ENCODE measurements at regions not wholly inside any gene's neighbourhood (a gene's known extent, or its start where the extent isn't known, plus 50 kb on each side); places are given as distances from the start of the nearest gene placed in this dataset.

GRCh38 chr3:135473449-135473848, 492.1 kb upstream of the PPP2R3A start:
- no peak for DNase-seq (ENCODE audit: low spot score)

- DNase-seq (ENCODE audit: low spot score), result no peak
Measured at GRCh38 chr3:135487261-135487660, 478.3 kb upstream of the PPP2R3A start.

GRCh38 chr3:135490219-135490915, 475.2 kb upstream of the PPP2R3A start:
- DNase-seq (ENCODE audit: low spot score), result no peak

DNA sequence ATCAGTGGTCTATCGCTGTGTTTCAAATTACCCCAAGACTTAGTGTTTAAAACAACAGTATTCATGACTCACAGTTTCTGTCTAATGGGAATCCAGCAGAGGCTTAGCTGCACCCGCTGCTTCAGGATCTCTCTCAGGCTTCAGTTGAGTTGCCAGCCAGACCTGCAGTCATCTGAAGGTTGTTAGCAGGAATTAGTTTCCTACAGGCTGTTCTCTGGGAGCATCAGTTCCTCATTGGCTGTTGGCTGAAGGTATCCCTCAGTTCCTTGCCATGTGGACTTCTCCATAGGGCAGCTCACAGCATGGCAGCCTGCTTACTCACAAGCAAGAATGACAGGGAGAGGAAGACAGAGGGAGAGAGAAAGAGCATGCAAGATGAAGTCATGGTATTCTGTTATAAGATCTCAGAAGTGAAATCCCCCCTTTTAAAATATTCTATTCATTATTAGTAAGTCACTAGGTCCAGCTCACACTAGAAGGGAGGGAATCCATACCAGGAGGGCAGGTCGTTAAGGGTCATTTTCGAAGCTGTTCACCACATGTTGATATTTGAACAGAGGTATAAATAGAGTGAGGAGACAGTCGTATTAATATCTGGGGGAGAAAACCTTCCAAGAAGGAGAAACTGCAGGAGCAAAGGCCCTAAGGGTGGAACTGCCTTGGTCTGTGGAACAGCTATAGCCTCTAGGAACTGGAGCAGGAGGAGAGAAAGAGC, 473.9 kb upstream of the PPP2R3A start:
- no peak for DNase-seq (ENCODE audit: low spot score)

DNA sequence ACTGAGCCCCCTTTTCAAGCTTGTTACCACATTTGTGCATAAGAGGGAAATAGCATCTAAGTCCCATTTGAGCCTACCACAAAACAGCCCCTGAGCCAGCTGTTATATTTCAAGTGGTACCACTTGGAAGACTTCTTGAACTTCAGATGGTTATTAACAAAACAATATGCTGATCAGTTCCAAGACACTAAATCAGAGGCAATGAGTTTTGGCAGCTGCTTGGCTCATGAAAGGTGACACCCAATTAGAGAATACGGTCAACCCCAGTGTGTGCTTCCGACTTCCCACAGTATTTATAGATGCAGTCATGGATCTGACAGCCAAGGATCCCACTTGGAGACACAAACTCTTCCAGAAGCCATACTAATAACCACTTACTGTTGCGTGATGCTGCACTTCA, 469.6 kb upstream of the PPP2R3A start:
- no peak for DNase-seq (ENCODE audit: low spot score)

DNA sequence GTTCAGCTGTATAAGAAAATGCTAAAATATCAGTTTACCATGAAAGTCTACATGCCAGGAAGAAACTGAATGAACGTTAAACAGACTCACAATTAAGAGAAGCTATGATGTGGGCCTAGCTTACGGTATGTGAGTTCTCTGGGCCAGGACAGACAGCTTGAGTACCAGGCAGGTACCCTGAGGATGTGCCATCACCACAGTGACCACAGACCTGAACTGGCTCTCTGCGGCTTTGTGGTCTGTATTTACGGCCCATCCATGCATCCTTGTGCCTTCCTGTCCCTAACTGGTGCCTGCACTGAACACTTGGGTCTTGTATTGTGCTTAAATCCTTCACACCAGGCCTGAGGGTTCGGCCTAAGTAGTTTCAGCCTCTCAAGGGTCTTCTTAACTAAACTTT, 467.5 kb upstream of the PPP2R3A start:
- DNase-seq (ENCODE audit: low spot score), result no peak

- no peak for DNase-seq (ENCODE audit: low spot score)
Measured at GRCh38 chr3:135499426-135499825, 466.1 kb upstream of the PPP2R3A start.

- no peak for DNase-seq (ENCODE audit: low spot score)
Measured at GRCh38 chr3:135500034-135500433, 465.5 kb upstream of the PPP2R3A start.

DNA sequence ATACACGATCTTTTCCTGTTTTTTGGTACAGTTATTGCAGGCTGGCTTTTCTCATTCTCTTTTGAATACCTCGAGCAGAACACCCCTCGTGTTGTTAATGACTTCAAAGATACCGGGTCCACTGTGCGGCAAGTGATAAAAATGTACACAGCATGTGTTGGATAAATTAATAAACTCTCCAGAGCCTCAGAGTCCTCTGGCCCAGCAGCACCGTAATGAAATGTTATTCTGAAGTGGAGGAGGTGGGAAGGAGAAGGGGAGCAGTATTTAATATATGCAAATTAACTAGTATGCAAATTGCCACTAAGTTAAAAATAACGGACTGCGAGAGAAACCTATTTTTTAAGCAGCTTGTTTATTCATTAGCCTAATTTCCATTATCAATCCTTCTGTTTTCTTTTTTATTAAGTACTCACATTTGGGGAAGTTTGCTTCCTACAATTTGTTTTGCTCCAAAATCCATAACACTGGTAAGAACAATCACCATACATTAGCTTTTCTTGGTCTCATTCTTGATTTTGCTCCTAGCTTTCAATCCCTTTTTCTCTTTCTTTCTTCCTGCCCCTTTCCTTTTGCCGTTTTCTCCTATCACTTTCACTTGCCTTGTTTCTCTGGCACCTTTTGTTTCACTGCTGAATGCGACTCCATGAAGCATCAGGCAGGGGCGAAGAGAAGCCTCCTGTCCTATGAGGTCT, 462.3 kb upstream of the PPP2R3A start:
- DNase-seq (ENCODE audit: low spot score), result no peak

DNA sequence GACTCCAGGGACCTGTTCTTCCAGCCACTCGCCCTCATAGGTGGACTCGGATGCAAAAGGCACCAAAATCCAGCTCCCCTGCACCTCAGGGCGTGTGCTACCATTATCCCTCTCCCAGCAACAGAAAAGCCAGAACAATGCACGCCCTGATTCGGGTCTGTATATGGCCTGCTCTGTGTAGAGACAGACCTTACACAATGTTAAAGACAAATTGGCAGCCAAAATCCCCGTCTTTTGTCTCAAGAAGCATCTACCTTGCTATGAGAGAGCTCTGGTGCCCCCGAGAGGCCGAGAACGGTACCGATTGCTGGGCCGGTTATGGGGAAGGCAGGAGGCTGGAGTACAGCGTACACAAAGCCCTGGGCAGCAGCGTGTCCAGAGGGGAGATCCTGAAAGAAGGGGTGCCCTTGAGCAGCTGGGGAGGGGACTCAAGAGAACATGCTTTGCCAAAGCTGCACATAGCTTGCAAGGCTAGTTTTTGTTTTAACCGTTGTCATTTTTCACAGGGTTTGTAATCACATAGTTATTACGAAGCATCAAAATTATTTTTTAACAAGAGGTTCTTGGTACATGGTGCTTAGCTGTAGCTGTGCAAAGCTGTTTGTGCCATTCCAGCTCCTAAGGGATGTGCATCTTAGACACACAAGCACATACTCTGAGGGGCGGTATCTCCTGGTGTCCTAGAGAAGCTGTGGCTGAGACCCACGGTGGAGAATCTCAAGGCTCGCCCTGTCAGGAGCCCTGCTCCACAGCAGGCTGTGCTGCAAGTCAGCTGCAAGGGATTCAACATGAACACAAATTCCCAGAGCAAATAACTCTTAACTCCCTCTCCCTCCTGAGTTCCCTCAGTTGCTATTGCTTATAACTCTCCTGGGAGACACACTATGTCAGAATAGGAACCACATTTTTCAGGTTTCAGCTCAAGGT, 461.5 kb upstream of the PPP2R3A start:
- peak; percentile 90 for DNase-seq (ENCODE audit: low spot score)

GRCh38 chr3:135513106-135514059, 452.1 kb upstream of the PPP2R3A start:
- no peak for DNase-seq (ENCODE audit: low spot score)

GRCh38 chr3:135514060-135514448, 451.5 kb upstream of the PPP2R3A start:
- no peak for DNase-seq (ENCODE audit: low spot score)

GRCh38 chr3:135516143-135516542, 449.4 kb upstream of the PPP2R3A start:
- DNase-seq (ENCODE audit: low spot score), result peak; percentile 49

DNA sequence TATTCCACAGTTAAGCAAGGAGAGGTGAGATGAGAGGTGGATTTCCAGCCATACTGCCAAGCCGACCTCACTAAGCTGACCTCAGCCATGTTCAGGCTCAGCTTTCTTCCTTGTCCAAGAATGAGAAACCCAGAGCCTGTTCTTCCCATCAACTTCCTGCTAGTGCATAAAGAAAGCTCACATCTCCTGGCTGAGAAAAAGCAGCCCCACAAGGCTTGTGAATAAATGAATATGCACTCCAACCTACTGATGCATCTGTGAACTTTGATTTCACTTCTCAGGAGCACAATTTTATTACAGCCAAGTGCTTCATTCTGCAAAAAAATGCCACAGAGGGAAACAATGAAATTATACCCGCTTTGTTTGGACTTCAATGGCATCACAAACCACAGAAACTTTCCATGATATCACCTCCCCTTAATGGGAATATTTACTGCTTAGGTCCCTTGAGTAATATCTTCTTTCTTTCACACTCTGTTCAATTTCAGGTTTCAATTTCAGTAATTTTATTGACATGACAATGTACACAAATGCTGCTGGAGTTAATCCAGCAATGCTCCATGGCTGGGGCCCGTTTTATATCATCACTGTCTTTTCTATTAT, 437.0 kb upstream of the PPP2R3A start:
- DNase-seq (ENCODE audit: low spot score), result no peak

GRCh38 chr3:135532021-135532420, 433.5 kb upstream of the PPP2R3A start:
- no peak for DNase-seq (ENCODE audit: low spot score)

GRCh38 chr3:135538123-135538522, 427.4 kb upstream of the PPP2R3A start:
- no peak for DNase-seq (ENCODE audit: low spot score)

- no peak for DNase-seq (ENCODE audit: low spot score)
Measured at GRCh38 chr3:135539351-135539750, 426.2 kb upstream of the PPP2R3A start.

- DNase-seq (ENCODE audit: low spot score), result no peak
Measured at GRCh38 chr3:135539854-135540253, 425.7 kb upstream of the PPP2R3A start.

- no peak for DNase-seq (ENCODE audit: low spot score)
Measured at GRCh38 chr3:135549928-135550494, 415.5 kb upstream of the PPP2R3A start.

- DNase-seq (ENCODE audit: low spot score), result no peak
Measured at GRCh38 chr3:135556174-135556573, 409.4 kb upstream of the PPP2R3A start.

Data from ecto neural progenitor cell (in vitro differentiated cells).